ENCODE measurements at regions not wholly inside any gene's neighbourhood (a gene's known extent, or its start where the extent isn't known, plus 50 kb on each side); places are given as distances from the start of the nearest gene placed in this dataset.

GRCh38 chr11:114787126-114787525, 108.8 kb downstream of the NXPE2 start:
- TF ChIP-seq, protein P1, sequence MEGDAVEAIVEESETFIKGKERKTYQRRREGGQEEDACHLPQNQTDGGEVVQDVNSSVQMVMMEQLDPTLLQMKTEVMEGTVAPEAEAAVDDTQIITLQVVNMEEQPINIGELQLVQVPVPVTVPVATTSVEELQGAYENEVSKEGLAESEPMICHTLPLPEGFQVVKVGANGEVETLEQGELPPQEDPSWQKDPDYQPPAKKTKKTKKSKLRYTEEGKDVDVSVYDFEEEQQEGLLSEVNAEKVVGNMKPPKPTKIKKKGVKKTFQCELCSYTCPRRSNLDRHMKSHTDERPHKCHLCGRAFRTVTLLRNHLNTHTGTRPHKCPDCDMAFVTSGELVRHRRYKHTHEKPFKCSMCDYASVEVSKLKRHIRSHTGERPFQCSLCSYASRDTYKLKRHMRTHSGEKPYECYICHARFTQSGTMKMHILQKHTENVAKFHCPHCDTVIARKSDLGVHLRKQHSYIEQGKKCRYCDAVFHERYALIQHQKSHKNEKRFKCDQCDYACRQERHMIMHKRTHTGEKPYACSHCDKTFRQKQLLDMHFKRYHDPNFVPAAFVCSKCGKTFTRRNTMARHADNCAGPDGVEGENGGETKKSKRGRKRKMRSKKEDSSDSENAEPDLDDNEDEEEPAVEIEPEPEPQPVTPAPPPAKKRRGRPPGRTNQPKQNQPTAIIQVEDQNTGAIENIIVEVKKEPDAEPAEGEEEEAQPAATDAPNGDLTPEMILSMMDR (IDR thresholded peaks at IDR 0.05) = no peak
- no peak for TF ChIP-seq POLR2AphosphoS5 (IDR thresholded peaks at IDR 0.05; ENCODE audit: low read depth, low read length)
- no peak for TF ChIP-seq SIN3A (IDR thresholded peaks at IDR 0.05; ENCODE audit: borderline replicate concordance, insufficient read depth, low read depth, low read length)
- TF ChIP-seq, protein P2, sequence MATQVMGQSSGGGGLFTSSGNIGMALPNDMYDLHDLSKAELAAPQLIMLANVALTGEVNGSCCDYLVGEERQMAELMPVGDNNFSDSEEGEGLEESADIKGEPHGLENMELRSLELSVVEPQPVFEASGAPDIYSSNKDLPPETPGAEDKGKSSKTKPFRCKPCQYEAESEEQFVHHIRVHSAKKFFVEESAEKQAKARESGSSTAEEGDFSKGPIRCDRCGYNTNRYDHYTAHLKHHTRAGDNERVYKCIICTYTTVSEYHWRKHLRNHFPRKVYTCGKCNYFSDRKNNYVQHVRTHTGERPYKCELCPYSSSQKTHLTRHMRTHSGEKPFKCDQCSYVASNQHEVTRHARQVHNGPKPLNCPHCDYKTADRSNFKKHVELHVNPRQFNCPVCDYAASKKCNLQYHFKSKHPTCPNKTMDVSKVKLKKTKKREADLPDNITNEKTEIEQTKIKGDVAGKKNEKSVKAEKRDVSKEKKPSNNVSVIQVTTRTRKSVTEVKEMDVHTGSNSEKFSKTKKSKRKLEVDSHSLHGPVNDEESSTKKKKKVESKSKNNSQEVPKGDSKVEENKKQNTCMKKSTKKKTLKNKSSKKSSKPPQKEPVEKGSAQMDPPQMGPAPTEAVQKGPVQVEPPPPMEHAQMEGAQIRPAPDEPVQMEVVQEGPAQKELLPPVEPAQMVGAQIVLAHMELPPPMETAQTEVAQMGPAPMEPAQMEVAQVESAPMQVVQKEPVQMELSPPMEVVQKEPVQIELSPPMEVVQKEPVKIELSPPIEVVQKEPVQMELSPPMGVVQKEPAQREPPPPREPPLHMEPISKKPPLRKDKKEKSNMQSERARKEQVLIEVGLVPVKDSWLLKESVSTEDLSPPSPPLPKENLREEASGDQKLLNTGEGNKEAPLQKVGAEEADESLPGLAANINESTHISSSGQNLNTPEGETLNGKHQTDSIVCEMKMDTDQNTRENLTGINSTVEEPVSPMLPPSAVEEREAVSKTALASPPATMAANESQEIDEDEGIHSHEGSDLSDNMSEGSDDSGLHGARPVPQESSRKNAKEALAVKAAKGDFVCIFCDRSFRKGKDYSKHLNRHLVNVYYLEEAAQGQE (IDR thresholded peaks at IDR 0.05; ENCODE audit: insufficient read depth in 1 of 2, low read depth in 2 of 2, low read length in 1 of 2) = no peak
- no peak for TF ChIP-seq TCF7L2 (IDR thresholded peaks at IDR 0.05; ENCODE audit: low read depth, low read length)

Measured in Panc1 (cell line).